ENCODE measurements at regions not wholly inside any gene's neighbourhood (a gene's known extent, or its start where the extent isn't known, plus 50 kb on each side); places are given as distances from the start of the nearest gene placed in this dataset.

DNA sequence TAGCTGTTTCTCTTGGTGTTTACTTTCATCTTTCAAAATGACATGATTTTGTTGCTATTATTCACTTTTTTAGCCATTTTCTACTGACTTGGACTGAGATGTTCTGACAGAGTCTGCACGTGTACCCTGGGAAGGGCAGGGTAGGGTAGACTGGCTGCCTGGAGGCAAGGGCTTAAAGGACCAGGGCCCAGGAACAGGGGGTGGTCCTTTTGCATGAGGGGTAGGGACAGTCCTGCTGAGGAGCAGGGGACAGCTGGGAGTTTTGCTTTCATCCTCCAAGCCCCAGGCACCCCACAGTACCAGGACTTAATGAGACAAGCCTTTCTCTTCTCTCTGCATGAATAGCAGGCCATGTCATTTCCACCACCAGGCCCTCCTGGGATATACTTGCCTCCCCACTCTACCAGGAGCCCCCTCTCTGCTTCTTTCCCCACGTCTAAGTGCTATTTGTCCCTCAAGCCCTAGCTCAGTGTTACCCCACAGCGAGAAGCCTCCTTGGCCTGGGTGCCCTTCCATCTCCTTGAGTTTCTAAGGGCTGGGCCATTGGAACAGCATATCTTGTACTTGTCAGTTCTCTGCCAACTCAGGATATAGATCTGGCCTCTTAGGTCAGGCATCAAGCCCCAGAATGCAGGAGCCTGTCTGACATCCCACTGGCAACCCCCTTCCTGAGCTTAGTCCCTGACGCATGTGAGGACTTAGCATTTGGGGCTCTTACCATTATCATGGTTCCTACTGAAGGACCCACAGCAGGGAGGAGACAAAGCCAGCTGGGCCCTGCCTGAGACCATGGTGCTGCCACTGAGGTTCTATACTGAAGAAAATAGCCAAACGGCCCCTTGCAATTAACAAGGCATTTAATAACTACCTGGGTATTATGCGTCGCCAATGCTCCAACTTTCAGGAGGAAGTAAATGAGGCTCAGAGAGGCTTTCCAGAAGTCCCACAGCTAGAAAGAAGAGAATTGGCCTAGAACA, 78.4 kb upstream of the UNC5B start:
- Histone ChIP-seq H3K27me3 (no peaks in the 10 kb centered on the region), H3K36me3 (no peaks in the 10 kb centered on the region), H3K4me3 (replicated peaks in 1 of 3) (no peak overlapping the region), H3K27ac (no peak overlapping the region), H3K9me3 (no peaks in the 10 kb centered on the region), H3K4me1 (peaks cover 0 to 8% of the 10 kb centered on the region in 2 donors)
- TF ChIP-seq POLR2A (IDR thresholded peaks at IDR 0.05): no peak
- TF ChIP-seq CTCF (IDR thresholded peaks at IDR 0.05): no peak
- 87 to 93% methylated on average over 7 of the region's 7 CpGs for WGBS, 2 donors
- intact Hi-C loops (cut with DNase I): no loop called here
- DNase-seq: no peak

GRCh38 chr10:71134732-71135211, 77.6 kb upstream of the UNC5B start:
- H3K4me1 ChIP-seq: peaks cover 0 to 8% of the 10 kb centered on the region in 2 donors
- H3K27me3 ChIP-seq: no peaks in the 10 kb centered on the region
- TF ChIP-seq POLR2A (IDR thresholded peaks at IDR 0.05): no peak
- no peak for TF ChIP-seq CTCF (IDR thresholded peaks at IDR 0.05)
- H3K9me3 ChIP-seq: no peaks in the 10 kb centered on the region
- intact Hi-C loops (cut with DNase I): no loop called here
- WGBS, 2 donors: 79 to 82% methylated on average over 4 of the region's 4 CpGs
- no peak overlapping the region for H3K27ac ChIP-seq
- no peak overlapping the region for H3K4me3 ChIP-seq (replicated peaks in 1 of 3)
- no peak for DNase-seq
- no peaks in the 10 kb centered on the region for H3K36me3 ChIP-seq

- Histone ChIP-seq H3K36me3 (no peaks in the 10 kb centered on the region), H3K4me1 (peaks cover 0 to 8% of the 10 kb centered on the region in 2 donors), H3K4me3 (replicated peaks in 1 of 3) (no peak overlapping the region), H3K27me3 (no peaks in the 10 kb centered on the region), H3K27ac (no peak overlapping the region), H3K9me3 (no peaks in the 10 kb centered on the region)
- WGBS, 2 donors: 80% methylated on average over 3 of the region's 3 CpGs
- intact Hi-C loops (cut with DNase I): no loop called here
- TF ChIP-seq POLR2A (IDR thresholded peaks at IDR 0.05) (no peak), CTCF (IDR thresholded peaks at IDR 0.05) (no peak)
- DNase-seq: no peak
These were observed 77.1 kb upstream of the UNC5B start for GRCh38 chr10:71135236-71135635.

DNA sequence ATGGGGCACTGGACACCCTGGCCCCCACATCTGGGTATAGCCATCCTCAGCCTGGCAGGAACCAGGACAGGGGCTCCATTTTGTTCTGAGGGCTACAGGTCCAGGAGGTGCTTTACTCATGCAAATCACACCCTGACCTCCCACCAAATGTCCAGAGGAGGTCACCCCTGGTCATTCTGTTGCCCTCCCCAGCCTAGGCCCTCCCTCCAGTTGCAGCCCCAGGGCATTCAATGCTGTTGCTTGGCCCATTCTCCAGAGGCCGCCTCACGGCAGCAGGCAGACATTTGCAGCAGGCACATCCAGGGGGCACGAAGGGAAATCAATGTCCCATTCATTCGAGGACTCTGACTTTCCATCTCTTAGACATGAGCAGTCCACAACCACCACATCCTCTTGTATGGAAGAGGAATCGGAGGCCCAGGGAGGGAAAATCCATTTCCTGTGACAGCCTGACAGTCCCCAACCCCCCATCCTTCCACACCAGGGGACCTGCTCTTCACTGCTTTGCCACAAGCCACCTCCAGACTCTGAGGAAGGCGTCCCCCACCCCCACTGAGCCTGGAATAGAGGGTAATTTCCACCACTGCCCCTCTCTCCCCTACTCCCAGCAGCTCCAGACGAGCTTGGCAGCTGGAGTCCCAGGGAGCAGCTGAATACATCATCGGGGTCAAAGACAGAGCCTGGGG, 76.2 kb upstream of the UNC5B start:
- H3K36me3 ChIP-seq: no peaks in the 10 kb centered on the region
- 81 to 85% methylated on average over 8 of the region's 8 CpGs for WGBS, 2 donors
- peaks cover 0 to 8% of the 10 kb centered on the region in 2 donors for H3K4me1 ChIP-seq
- intact Hi-C loops (cut with DNase I): no loop called here
- no peak overlapping the region for H3K4me3 ChIP-seq (replicated peaks in 1 of 3)
- DNase-seq: no peak
- no peak overlapping the region for H3K27ac ChIP-seq
- TF ChIP-seq POLR2A (IDR thresholded peaks at IDR 0.05) (no peak), CTCF (IDR thresholded peaks at IDR 0.05) (no peak)
- no peaks in the 10 kb centered on the region for H3K9me3 ChIP-seq
- no peaks in the 10 kb centered on the region for H3K27me3 ChIP-seq

DNA sequence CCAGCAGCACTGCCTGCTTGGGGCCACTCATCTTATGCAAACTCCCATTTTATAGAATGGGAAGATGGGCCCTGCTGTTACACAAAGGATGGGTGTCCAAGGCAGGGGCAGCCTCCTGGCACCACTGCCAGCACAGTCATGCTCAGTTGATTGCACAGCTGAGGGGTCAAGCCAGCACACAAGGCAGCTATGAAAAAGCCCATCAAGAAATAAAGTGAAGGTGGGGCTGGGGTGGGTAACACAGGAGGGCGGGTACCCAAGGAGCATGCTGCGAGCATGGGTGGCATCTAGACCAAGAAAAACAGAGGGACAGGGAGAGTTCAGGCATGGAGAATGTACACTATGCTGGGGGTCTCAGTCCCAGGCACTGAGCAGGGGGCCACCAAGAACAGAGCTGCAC, 74.7 kb upstream of the UNC5B start:
- Histone ChIP-seq H3K27ac (no peak overlapping the region), H3K4me1 (peaks cover 0 to 8% of the 10 kb centered on the region in 2 donors), H3K9me3 (no peaks in the 10 kb centered on the region), H3K36me3 (no peaks in the 10 kb centered on the region), H3K4me3 (replicated peaks in 1 of 3) (no peak overlapping the region), H3K27me3 (no peaks in the 10 kb centered on the region)
- 83 to 85% methylated on average over 2 of the region's 2 CpGs for WGBS, 2 donors
- intact Hi-C loops (cut with DNase I): no loop called here
- no peak for DNase-seq
- TF ChIP-seq CTCF (IDR thresholded peaks at IDR 0.05): no peak
- TF ChIP-seq POLR2A (IDR thresholded peaks at IDR 0.05): no peak

Data from thyroid gland (tissue), 4 donors.